ENCODE measurements at regions not wholly inside any gene's neighbourhood (a gene's known extent, or its start where the extent isn't known, plus 50 kb on each side); places are given as distances from the start of the nearest gene placed in this dataset.
A peak's percentile ranks its signal among the peaks of the same experiment; 100 is the strongest.

GRCh38 chr7:155375337-155376277 lies 77.9 kb downstream of the INSIG1 start:
- ChIA-PET POLR2A (ENCODE audit: partially characterized antibody) (interaction anchor here (0.7 kb wide), 1 partner anchor 79 kb away, joined by 4 read pairs; no protein-coding TSS in a partner anchor), CTCF (ENCODE audit: partially characterized antibody) (interaction anchor here (0.6 to 1.4 kb wide), 3 partner anchors 19 to 77 kb away, joined by 3 to 4 read pairs (median 4); no protein-coding TSS in a partner anchor)
- peaks cover 37 to 39% of the 10 kb centered on the region in 2 experiments for H4K20me1 ChIP-seq (replicated peaks in 1 of 2; ENCODE audit: control insufficient read depth in 1 of 2, insufficient read depth in 2 of 2, low read length in 2 of 2)
- TF ChIP-seq CTBP2 (IDR thresholded peaks at IDR 0.05; ENCODE audit: borderline replicate concordance, insufficient read depth, insufficient read length, low read length) (peak; percentile 93), RNF2 (IDR thresholded peaks at IDR 0.05; ENCODE audit: borderline replicate concordance, low read depth, low read length, missing control alignments, poor library complexity, severe bottlenecking) (peak; percentile 88), CBX8 (IDR thresholded peaks at IDR 0.05; ENCODE audit: borderline replicate concordance, low read depth, low read length) (peak; percentile 93; the same call in 1 of the 2 replicates), CHD1 (IDR thresholded peaks at IDR 0.05; ENCODE audit: low read depth, low read length) (no peak), POLR2AphosphoS5 (IDR thresholded peaks at IDR 0.05; ENCODE audit: low read depth, low read length) (no peak), BCL11A (IDR thresholded peaks at IDR 0.05; ENCODE audit: low read depth in 2 of 2, low read length in 2 of 2) (no peak), TBP (IDR thresholded peaks at IDR 0.05; ENCODE audit: low read depth, low read length) (no peak), SP1 (IDR thresholded peaks at IDR 0.05; ENCODE audit: low read depth, low read length) (0 out of 2 replicates have a peak, but pooled peaks have one; percentile 6), EZH2 (IDR thresholded peaks at IDR 0.05; ENCODE audit: low read depth, low read length, severe bottlenecking) (peak; percentile 93)
- TF ChIP-seq, protein P1, sequence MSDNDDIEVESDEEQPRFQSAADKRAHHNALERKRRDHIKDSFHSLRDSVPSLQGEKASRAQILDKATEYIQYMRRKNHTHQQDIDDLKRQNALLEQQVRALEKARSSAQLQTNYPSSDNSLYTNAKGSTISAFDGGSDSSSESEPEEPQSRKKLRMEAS (IDR thresholded peaks at IDR 0.05) = no peak

More at GRCh38 chr7:155375337-155376277, 77.9 kb downstream of the INSIG1 start:
- Histone ChIP-seq H2BK120ac (replicated peaks; ENCODE audit: low read depth, low read length) (no peak overlapping the region), H3K18ac (ENCODE audit: extremely low read depth, low read length) (no peak overlapping the region), H3K36me3 (ENCODE audit: control insufficient read depth in 2 of 4, insufficient read depth in 4 of 4, low read length in 3 of 4) (peaks cover 0 to 8% (median 0%) of the 10 kb centered on the region in 4 experiments; a peak in 1 of 8 replicates), H3K79me2 (ENCODE audit: control insufficient read depth in 1 of 2, insufficient read depth in 2 of 2, low read length in 2 of 2) (no peaks in the 10 kb centered on the region), H3K9me3 (ENCODE audit: insufficient read depth in 2 of 2, low read depth in 1 of 2, low read length in 1 of 2) (no peaks in the 10 kb centered on the region; a peak in 2 of 4 replicates), H3K9ac (replicated peaks in 1 of 4; ENCODE audit: extremely low read depth in 1 of 4, low read depth in 3 of 4, low read length in 3 of 4) (no peak overlapping the region), H2BK12ac (ENCODE audit: low read depth, low read length) (peak overlapping the region; percentile 22; the same call in 1 of the 2 replicates), H3K4me3 (ENCODE audit: extremely low read depth in 1 of 4, insufficient read depth in 2 of 4, low read depth in 3 of 4, low read length in 4 of 4) (no peak overlapping the region), H4K8ac (ENCODE audit: extremely low read depth, insufficient read depth, low read length) (no peak overlapping the region), H2AFZ (ENCODE audit: low read length) (no peak overlapping the region), H2BK5ac (ENCODE audit: low read depth, low read length) (no peak overlapping the region), H3K56ac (replicated peaks; ENCODE audit: insufficient read length, low read depth, low read length) (no peak overlapping the region), H4K5ac (ENCODE audit: insufficient read length, low read depth, low read length) (no peak overlapping the region), H3K27ac (ENCODE audit: low read depth, low read length) (no peak overlapping the region), H2AK5ac (ENCODE audit: low read depth, low read length) (no peak overlapping the region; the same call in 1 of the 2 replicates), H3K4me1 (replicated peaks in 1 of 4; ENCODE audit: control insufficient read depth in 3 of 4, insufficient read depth in 4 of 4, low read length in 3 of 4) (peaks cover 0 to 26% (median 16%) of the 10 kb centered on the region in 4 experiments; a peak in 6 of 7 replicates), H3K23me2 (ENCODE audit: low read depth, low read length) (peaks cover 4% of the 10 kb centered on the region; the same call in 1 of the 2 replicates), H3K4me2 (ENCODE audit: insufficient read depth in 1 of 2, low read depth in 2 of 2, low read length in 2 of 2) (peak overlapping the region in 1 of 2 experiments; percentile 80; a peak in 1 of 4 replicates), H3K4ac (replicated peaks; ENCODE audit: insufficient read length, low read depth, low read length) (no peak overlapping the region), H4K91ac (replicated peaks; ENCODE audit: insufficient read length, low read length) (no peak overlapping the region), H2BK15ac (ENCODE audit: low read length) (peak overlapping the region; percentile 14; the same call in 1 of the 2 replicates), H3K79me1 (ENCODE audit: low read depth, low read length) (no peaks in the 10 kb centered on the region), H3K27me3 (replicated peaks in 1 of 4; ENCODE audit: control insufficient read depth in 3 of 4, extremely low read depth in 1 of 4, insufficient read depth in 3 of 4, low read length in 3 of 4) (peaks cover 98 to 100% (median 99%) of the 10 kb centered on the region in 4 experiments), H3K23ac (ENCODE audit: insufficient read length) (no peak overlapping the region), H3K14ac (ENCODE audit: insufficient read length) (no peak overlapping the region), H2BK20ac (ENCODE audit: low read length) (no peak overlapping the region; the same call in 1 of the 2 replicates)
- DNase-seq (ENCODE audit: low read depth in 1 of 2, low spot score in 2 of 2) (peak in 1 of 2 experiments; percentile 60), FAIRE-seq (no peak)
- WGBS, 2 experiments (ENCODE audit: extremely low coverage in 1 of 2, insufficient coverage in 1 of 2, insufficient read length in 1 of 2, insufficient replicate concordance in 2 of 2, low coverage in 1 of 2, low lambda C conversion rate in 2 of 2, missing lambda C conversion rate in 1 of 2) = 10% methylated on average over 16 of the region's 16 CpGs; no CpG with 5 or more reads in 1 of the 2 experiments
